HG03457 (cell line): ENCODE measurements at regions not wholly inside any gene's neighbourhood (a gene's known extent, or its start where the extent isn't known, plus 50 kb on each side); places are given as distances from the start of the nearest gene placed in this dataset.

ENCODE experiments used
- ATAC-seq: cut with Tn5 transposase; IDR thresholded peaks from one replicate; pipeline ENCODE4 v1.9.1; 2021; ENCODE audit warnings: moderate number of reproducible peaks; ENCODE audit not compliant: unreplicated experiment

- ATAC-seq = no peak
Observed at GRCh38 chr3:170734043-170734734, 135.8 kb downstream of the RPL22L1 start.

GRCh38 chr3:170732660-170733245 is 137.2 kb downstream of the RPL22L1 start:
- ATAC-seq = no peak

GRCh38 chr3:170731281-170731680 is 138.7 kb downstream of the RPL22L1 start:
- ATAC-seq = no peak

- ATAC-seq = no peak
Observed at GRCh38 chr3:170730071-170730812, 139.8 kb downstream of the RPL22L1 start.

GRCh38 chr3:170728181-170728580 is 141.8 kb downstream of the RPL22L1 start:
- no peak for ATAC-seq

- no peak for ATAC-seq
Observed at GRCh38 chr3:170727754-170728153, 141.9 kb upstream of the SLC7A14 start.

- ATAC-seq = no peak
Observed at GRCh38 chr3:170726976-170727661, 141.2 kb upstream of the SLC7A14 start.

GRCh38 chr3:170725285-170725731 is 139.4 kb upstream of the SLC7A14 start:
- no peak for ATAC-seq

- ATAC-seq = no peak
Observed at GRCh38 chr3:170724599-170725280, 138.9 kb upstream of the SLC7A14 start.

GRCh38 chr3:170723241-170723640 is 137.4 kb upstream of the SLC7A14 start:
- no peak for ATAC-seq

- no peak for ATAC-seq
Observed at GRCh38 chr3:170721563-170721962, 135.7 kb upstream of the SLC7A14 start.

- no peak for ATAC-seq
Observed at GRCh38 chr3:170719300-170719699, 133.4 kb upstream of the SLC7A14 start.

GRCh38 chr3:170718848-170719247 is 133.0 kb upstream of the SLC7A14 start:
- ATAC-seq = no peak

- ATAC-seq = no peak
Observed at GRCh38 chr3:170717410-170718402, 131.8 kb upstream of the SLC7A14 start.

- ATAC-seq = no peak
Observed at GRCh38 chr3:170716172-170716805, 130.4 kb upstream of the SLC7A14 start.

- no peak for ATAC-seq
Observed at GRCh38 chr3:170714562-170715535, 129.0 kb upstream of the SLC7A14 start.

- ATAC-seq = no peak
Observed at GRCh38 chr3:170714122-170714521, 128.2 kb upstream of the SLC7A14 start.

- no peak for ATAC-seq
Observed at GRCh38 chr3:170713653-170714052, 127.8 kb upstream of the SLC7A14 start.
